ENCODE measurements at regions not wholly inside any gene's neighbourhood (a gene's known extent, or its start where the extent isn't known, plus 50 kb on each side); places are given as distances from the start of the nearest gene placed in this dataset.
A peak's percentile ranks its signal among the peaks of the same experiment; 100 is the strongest.

DNA sequence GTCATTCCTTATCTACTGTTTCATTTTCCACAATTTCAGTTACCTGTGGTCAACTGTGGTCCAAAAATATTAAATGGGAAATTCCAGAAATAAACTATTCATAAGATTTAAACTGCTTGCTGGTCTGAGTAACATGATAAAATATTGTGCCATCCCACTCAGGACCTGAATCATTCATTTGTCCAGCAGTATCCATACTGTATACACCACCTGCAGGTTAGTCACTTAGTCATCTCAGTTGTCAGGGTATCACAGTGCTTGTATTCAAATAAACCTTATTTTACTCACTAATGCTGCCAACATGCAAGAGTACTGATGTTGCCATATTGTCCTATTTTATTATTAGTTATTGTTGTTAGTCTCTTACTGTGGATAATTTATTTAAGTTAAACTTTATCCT, 139.7 kb downstream of the FBXO4 start:
- H3K36me3 ChIP-seq (ENCODE audit: low read depth, low read length): no peaks in the 10 kb centered on the region
- H3K9ac ChIP-seq (ENCODE audit: low read length): no peak overlapping the region
- intact Hi-C loops (cut with micrococcal nuclease): no loop called here
- no peaks in the 10 kb centered on the region for H3K9me2 ChIP-seq (replicated peaks; ENCODE audit: low read length)
- H4K20me1 ChIP-seq (ENCODE audit: low read length): no peaks in the 10 kb centered on the region
- H3K79me2 ChIP-seq (ENCODE audit: low read length): no peaks in the 10 kb centered on the region
- no peak overlapping the region for H3K4me2 ChIP-seq (ENCODE audit: low read length)
- no peaks in the 10 kb centered on the region for H3K27me3 ChIP-seq (ENCODE audit: low read length)
- ATAC-seq: peak; percentile 90
- no peak for TF ChIP-seq EZH2phosphoT487 (IDR thresholded peaks at IDR 0.05; ENCODE audit: borderline replicate concordance, low read length)
- no peak for TF ChIP-seq EZH2 (IDR thresholded peaks at IDR 0.05; ENCODE audit: low read length, unreplicated experiment)
- TF ChIP-seq CTCF (conservative IDR thresholded peaks at IDR 0.05; ENCODE audit: low read depth, low read length): no peak
- CTCF ChIA-PET: no interaction called here
- no peaks in the 10 kb centered on the region for H3K9me3 ChIP-seq (ENCODE audit: low read length)
- peaks cover 4% of the 10 kb centered on the region; the same call in 1 of the 2 replicates for H3K4me1 ChIP-seq (ENCODE audit: insufficient read depth, low read length)
- no TSS peak for BruUV-seq (replicated peaks)
- H3F3A ChIP-seq (ENCODE audit: low read length, unreplicated experiment): no peaks in the 10 kb centered on the region
- peak overlapping the region; percentile 40; the same call in 1 of the 2 replicates for H3K27ac ChIP-seq (ENCODE audit: low read length)
- DNase-seq: peak; percentile 83
- H3K4me3 ChIP-seq (ENCODE audit: low read length): no peak overlapping the region
- POLR2A ChIA-PET (ENCODE audit: unreplicated experiment): no interaction called here
- no peak overlapping the region for H2AFZ ChIP-seq (ENCODE audit: low read length)

DNA sequence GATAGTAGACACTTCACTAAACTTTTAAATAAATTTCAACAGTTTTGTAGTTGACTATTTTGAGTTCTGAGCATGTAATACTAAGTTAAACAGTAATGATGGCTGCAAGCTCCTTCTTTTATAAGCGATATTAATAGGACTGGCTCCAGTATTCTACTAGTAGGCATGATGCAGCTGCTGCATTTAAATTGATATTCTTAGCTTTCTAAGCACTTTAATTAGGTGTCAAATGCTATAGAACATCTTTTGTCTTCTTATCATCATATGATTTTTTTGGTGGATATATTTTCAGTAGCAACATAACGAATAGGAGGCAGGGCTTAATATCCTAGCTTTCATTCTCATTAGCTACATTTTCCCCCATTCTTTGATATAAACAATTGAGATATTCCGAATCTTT, 141.1 kb downstream of the FBXO4 start:
- TF ChIP-seq CTCF (conservative IDR thresholded peaks at IDR 0.05; ENCODE audit: low read depth, low read length): no peak
- TF ChIP-seq EZH2phosphoT487 (IDR thresholded peaks at IDR 0.05; ENCODE audit: borderline replicate concordance, low read length): no peak
- TF ChIP-seq EZH2 (IDR thresholded peaks at IDR 0.05; ENCODE audit: low read length, unreplicated experiment): no peak
- no TSS peak for BruUV-seq (replicated peaks)
- ChIA-PET POLR2A (ENCODE audit: unreplicated experiment) (no interaction called here), CTCF (interaction anchor here (0.6 kb wide), 1 partner anchor 50 kb away, joined by 7 read pairs; no protein-coding TSS in a partner anchor)
- intact Hi-C loops (cut with micrococcal nuclease): no loop called here
- H3K36me3 ChIP-seq (ENCODE audit: low read depth, low read length): no peaks in the 10 kb centered on the region
- no peak overlapping the region for H3K4me3 ChIP-seq (ENCODE audit: low read length)
- no peak for DNase-seq
- no peak overlapping the region for H3K27ac ChIP-seq (ENCODE audit: low read length)
- no peak overlapping the region for H2AFZ ChIP-seq (ENCODE audit: low read length)
- no peak for ATAC-seq
- no peaks in the 10 kb centered on the region for H4K20me1 ChIP-seq (ENCODE audit: low read length)
- no peaks in the 10 kb centered on the region for H3K9me3 ChIP-seq (ENCODE audit: low read length)
- H3K27me3 ChIP-seq (ENCODE audit: low read length): no peaks in the 10 kb centered on the region
- H3K9ac ChIP-seq (ENCODE audit: low read length): no peak overlapping the region
- H3K4me2 ChIP-seq (ENCODE audit: low read length): no peak overlapping the region
- H3F3A ChIP-seq (ENCODE audit: low read length, unreplicated experiment): no peaks in the 10 kb centered on the region
- H3K4me1 ChIP-seq (ENCODE audit: insufficient read depth, low read length): peaks cover 4% of the 10 kb centered on the region; the same call in 1 of the 2 replicates
- no peaks in the 10 kb centered on the region for H3K9me2 ChIP-seq (replicated peaks; ENCODE audit: low read length)
- no peaks in the 10 kb centered on the region for H3K79me2 ChIP-seq (ENCODE audit: low read length)

DNA sequence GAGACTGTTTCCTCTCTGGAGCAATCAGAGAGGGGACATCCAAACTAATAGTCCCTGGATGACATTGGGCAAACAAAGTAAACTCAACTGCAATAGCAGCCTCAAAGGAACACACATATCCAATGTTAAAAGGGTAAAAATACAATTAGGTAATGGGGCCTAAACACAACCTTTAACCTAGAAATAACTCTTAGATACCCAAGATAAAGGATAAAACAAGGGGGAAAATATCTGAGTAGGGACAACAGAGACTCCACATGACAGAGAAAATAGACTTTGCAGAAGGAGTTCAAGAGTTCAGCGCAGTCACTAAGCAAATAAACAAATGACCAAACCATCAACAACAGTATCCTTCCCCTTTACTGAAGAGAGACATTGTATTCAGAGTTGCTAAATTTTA, 149.3 kb downstream of the FBXO4 start:
- ATAC-seq (no peak), DNase-seq (peak; percentile 10)
- POLR2A ChIA-PET (ENCODE audit: unreplicated experiment): no interaction called here

More for the DNA sequence above, 149.3 kb downstream of the FBXO4 start:
- Histone ChIP-seq H2AFZ (ENCODE audit: low read length) (no peak overlapping the region), H3F3A (ENCODE audit: low read length, unreplicated experiment) (no peaks in the 10 kb centered on the region), H3K79me2 (ENCODE audit: low read length) (no peaks in the 10 kb centered on the region), H3K27ac (ENCODE audit: low read length) (no peak overlapping the region), H3K27me3 (ENCODE audit: low read length) (no peaks in the 10 kb centered on the region), H3K4me2 (ENCODE audit: low read length) (no peak overlapping the region), H3K4me1 (ENCODE audit: insufficient read depth, low read length) (no peaks in the 10 kb centered on the region), H3K9me3 (ENCODE audit: low read length) (no peaks in the 10 kb centered on the region), H3K36me3 (ENCODE audit: low read depth, low read length) (no peaks in the 10 kb centered on the region), H3K4me3 (ENCODE audit: low read length) (no peak overlapping the region), H3K9ac (ENCODE audit: low read length) (no peak overlapping the region), H3K9me2 (replicated peaks; ENCODE audit: low read length) (no peaks in the 10 kb centered on the region), H4K20me1 (ENCODE audit: low read length) (no peaks in the 10 kb centered on the region)
- CTCF ChIA-PET: no interaction called here
- intact Hi-C loops (cut with micrococcal nuclease): no loop called here
- TF ChIP-seq EZH2 (IDR thresholded peaks at IDR 0.05; ENCODE audit: low read length, unreplicated experiment): no peak
- no peak for TF ChIP-seq CTCF (conservative IDR thresholded peaks at IDR 0.05; ENCODE audit: low read depth, low read length)
- no peak for TF ChIP-seq EZH2phosphoT487 (IDR thresholded peaks at IDR 0.05; ENCODE audit: borderline replicate concordance, low read length)
- BruUV-seq (replicated peaks): no TSS peak
